Spleen (tissue), 11 donors: ENCODE measurements at regions not wholly inside any gene's neighbourhood (a gene's known extent, or its start where the extent isn't known, plus 50 kb on each side); places are given as distances from the start of the nearest gene placed in this dataset.

Experiments used
- DNase-seq: peaks from one replicate; pipeline ENCODE4 v3.0.0-alpha.2; 2020
- H3K27ac ChIP-seq, 8 donors: fragments of 200-600 bp; sonication (generic) in 7 of 8; 1 replicate in 4 of 8; 2 replicates in 4 of 8; pipeline versions ENCODE4 v1.5.0 to v1.8.0; 2016 to 2021; ENCODE audit warnings: inconsistent platforms in 4 of 8, mild to moderate bottlenecking in 4 of 8, moderate library complexity in 1 of 8
- H3K27me3 ChIP-seq, 7 donors: fragments of 200-600 bp; sonication (generic) in 6 of 7; replicated peaks in 1 of 7; 1 replicate in 4 of 7; 2 replicates in 3 of 7; pipeline versions ENCODE4 v1.5.0 to v1.8.0; 2016 to 2021; ENCODE audit warnings: inconsistent platforms in 3 of 7, mild to moderate bottlenecking in 1 of 7
- H3K36me3 ChIP-seq, 6 donors: fragments of 200-600 bp; sonication (generic) in 5 of 6; 1 replicate in 4 of 6; 2 replicates in 2 of 6; pipeline versions ENCODE4 v1.5.0 to v1.8.0; 2016 to 2021; ENCODE audit warnings: inconsistent platforms in 2 of 6
- H3K4me1 ChIP-seq, 6 donors: fragments of 200-600 bp; sonication (generic) in 5 of 6; 1 replicate in 3 of 6; 2 replicates in 3 of 6; pipeline versions ENCODE4 v1.5.0 to v1.8.0; 2016 to 2021; ENCODE audit warnings: inconsistent platforms in 3 of 6
- H3K4me3 ChIP-seq, 8 donors: fragments of 200-600 bp; sonication (generic) in 7 of 8; 1 replicate in 4 of 8; 2 replicates in 4 of 8; pipeline versions ENCODE4 v1.5.0 to v1.8.0; 2016 to 2021; ENCODE audit warnings: inconsistent platforms in 4 of 8, mild to moderate bottlenecking in 4 of 8, moderate library complexity in 2 of 8
- H3K9me3 ChIP-seq, 8 donors: fragments of 200-600 bp; sonication (generic) in 7 of 8; 1 replicate in 4 of 8; 2 replicates in 4 of 8; pipeline versions ENCODE4 v1.5.0 to v1.8.0; 2016 to 2021; ENCODE audit warnings: inconsistent platforms in 4 of 8
- POLR2A ChIP-seq, 3 donors: fragments of 450-650 bp; IDR thresholded peaks; one replicate each; pipeline ENCODE4 v1.5.1; 2017; ENCODE audit warnings: antibody characterized with exemption in 3 of 3, mild to moderate bottlenecking in 1 of 3
- POLR2AphosphoS5 ChIP-seq, 3 donors: sonication (generic); formaldehyde crosslinking; IDR thresholded peaks; one replicate each; pipeline ENCODE4 v1.5.1; 2017; ENCODE audit warnings: antibody characterized with exemption in 3 of 3
- WGBS, 5 donors: extraction: QIAGEN DNeasy Blood & Tissue Kit in 3 of 5; methylation state at CpG; one replicate each; pipeline versions ENCODE4 v1.1.5 to v1.1.7; 2013 to 2018; 5-methylcytosine and 5-hydroxymethylcytosine counted together
- intact Hi-C: fragments of 100-400 bp; cut with DNase I; formaldehyde crosslinking; loops from one replicate; pipeline ENCODE4 v1.15.0; 2023; ENCODE audit warnings: low total_unique reads
- TF ChIP-seq, protein P1 (sequence below), 11 experiments: fragments of 200-600 bp in 7 of 11; fragments of 450-650 bp in 4 of 11; sonication (generic) in 4 of 11; IDR thresholded peaks in 8 of 11; conservative IDR thresholded peaks in 3 of 11; 1 replicate in 7 of 11; 2 replicates in 4 of 11; pipeline versions ENCODE4 v1.4.0 to v1.8.0; 2016 to 2021; ENCODE audit warnings: antibody characterized with exemption in 11 of 11, inconsistent platforms in 4 of 11, mild to moderate bottlenecking in 1 of 11
- donor health status: healthy with polysubstance abuse.
- donor health status: DM: no; HTN: no; CAD: no; lungs with moderate emphysema.
- donor health status: DM: no; HTN: no; CAD: no.
- donor health status: Bipolar disorder and iron deficiency.
- donor health status: healthy.
- donor health status: DM: no; HTN: no; CAD: no.
- donor health status: DM: yes; HTN: yes; CAD: no.

DNA sequence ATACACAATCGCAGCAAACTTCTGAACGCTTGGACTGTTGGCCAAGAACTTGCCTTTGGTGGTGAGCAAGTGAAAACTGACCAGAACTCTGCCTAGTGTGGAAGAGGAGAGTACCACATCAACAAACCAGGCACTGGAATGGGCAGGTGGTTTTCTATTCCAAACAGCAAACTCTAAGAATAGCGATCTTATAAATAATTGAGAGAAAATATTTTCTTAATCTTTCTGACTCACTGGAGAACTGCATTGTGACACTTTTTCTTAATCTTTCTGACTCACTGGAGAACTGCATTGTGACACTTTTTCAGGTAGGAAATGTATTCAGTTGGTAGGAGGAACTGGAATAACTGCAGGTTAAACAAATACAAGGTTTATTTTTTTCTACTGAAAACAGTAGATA, 57.0 kb upstream of the SORBS2 start:
- 91 to 97% (median 94%) methylated on average over 3 of the region's 3 CpGs for WGBS, 5 donors
- Histone ChIP-seq H3K27ac (no peak overlapping the region), H3K36me3 (no peaks in the 10 kb centered on the region), H3K9me3 (no peaks in the 10 kb centered on the region), H3K27me3 (no peaks in the 10 kb centered on the region), H3K4me3 (no peak overlapping the region), H3K4me1 (peaks cover 0 to 12% (median 2%) of the 10 kb centered on the region in 6 donors)
- intact Hi-C loops, result no loop called here
- DNase-seq, result no peak
- TF ChIP-seq POLR2AphosphoS5 (IDR thresholded peaks at IDR 0.05), result no peak
- TF ChIP-seq, protein P1, sequence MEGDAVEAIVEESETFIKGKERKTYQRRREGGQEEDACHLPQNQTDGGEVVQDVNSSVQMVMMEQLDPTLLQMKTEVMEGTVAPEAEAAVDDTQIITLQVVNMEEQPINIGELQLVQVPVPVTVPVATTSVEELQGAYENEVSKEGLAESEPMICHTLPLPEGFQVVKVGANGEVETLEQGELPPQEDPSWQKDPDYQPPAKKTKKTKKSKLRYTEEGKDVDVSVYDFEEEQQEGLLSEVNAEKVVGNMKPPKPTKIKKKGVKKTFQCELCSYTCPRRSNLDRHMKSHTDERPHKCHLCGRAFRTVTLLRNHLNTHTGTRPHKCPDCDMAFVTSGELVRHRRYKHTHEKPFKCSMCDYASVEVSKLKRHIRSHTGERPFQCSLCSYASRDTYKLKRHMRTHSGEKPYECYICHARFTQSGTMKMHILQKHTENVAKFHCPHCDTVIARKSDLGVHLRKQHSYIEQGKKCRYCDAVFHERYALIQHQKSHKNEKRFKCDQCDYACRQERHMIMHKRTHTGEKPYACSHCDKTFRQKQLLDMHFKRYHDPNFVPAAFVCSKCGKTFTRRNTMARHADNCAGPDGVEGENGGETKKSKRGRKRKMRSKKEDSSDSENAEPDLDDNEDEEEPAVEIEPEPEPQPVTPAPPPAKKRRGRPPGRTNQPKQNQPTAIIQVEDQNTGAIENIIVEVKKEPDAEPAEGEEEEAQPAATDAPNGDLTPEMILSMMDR (IDR thresholded peaks at IDR 0.05 in 8 of 11, conservative IDR thresholded peaks at IDR 0.05 in 3 of 11), result no peak
- TF ChIP-seq POLR2A (IDR thresholded peaks at IDR 0.05), result no peak

DNA sequence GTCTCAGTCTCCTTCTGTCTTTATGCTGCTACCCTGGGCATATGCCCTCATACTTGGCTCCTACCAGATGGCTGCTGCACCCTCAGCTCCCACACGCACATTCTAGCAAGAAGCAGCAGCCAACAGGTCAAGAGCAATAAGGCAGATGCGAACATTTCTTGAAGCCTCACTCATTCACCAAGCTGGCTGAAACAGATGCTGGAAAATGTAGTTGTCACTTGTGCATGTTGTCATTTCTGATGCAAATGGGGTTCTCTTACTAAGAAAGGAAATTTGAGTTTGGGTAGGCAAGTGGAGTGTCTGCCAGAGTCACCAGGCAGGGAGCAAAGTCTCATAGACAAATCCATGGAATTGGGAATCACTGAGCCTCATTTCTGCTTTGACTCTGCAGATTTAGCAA, 57.4 kb upstream of the SORBS2 start:
- H3K4me3 ChIP-seq, result no peak overlapping the region
- intact Hi-C loops, result no loop called here
- WGBS, 5 donors, result 75 to 91% (median 83%) methylated on average over 2 of the region's 2 CpGs
- peaks cover 0 to 12% (median 2%) of the 10 kb centered on the region in 6 donors for H3K4me1 ChIP-seq
- H3K36me3 ChIP-seq, result no peaks in the 10 kb centered on the region
- no peaks in the 10 kb centered on the region for H3K9me3 ChIP-seq
- DNase-seq, result no peak
- TF ChIP-seq, protein P1 (IDR thresholded peaks at IDR 0.05 in 8 of 11, conservative IDR thresholded peaks at IDR 0.05 in 3 of 11), result no peak
- TF ChIP-seq POLR2A (IDR thresholded peaks at IDR 0.05), result no peak
- no peak for TF ChIP-seq POLR2AphosphoS5 (IDR thresholded peaks at IDR 0.05)
- no peaks in the 10 kb centered on the region for H3K27me3 ChIP-seq
- no peak overlapping the region for H3K27ac ChIP-seq

DNA sequence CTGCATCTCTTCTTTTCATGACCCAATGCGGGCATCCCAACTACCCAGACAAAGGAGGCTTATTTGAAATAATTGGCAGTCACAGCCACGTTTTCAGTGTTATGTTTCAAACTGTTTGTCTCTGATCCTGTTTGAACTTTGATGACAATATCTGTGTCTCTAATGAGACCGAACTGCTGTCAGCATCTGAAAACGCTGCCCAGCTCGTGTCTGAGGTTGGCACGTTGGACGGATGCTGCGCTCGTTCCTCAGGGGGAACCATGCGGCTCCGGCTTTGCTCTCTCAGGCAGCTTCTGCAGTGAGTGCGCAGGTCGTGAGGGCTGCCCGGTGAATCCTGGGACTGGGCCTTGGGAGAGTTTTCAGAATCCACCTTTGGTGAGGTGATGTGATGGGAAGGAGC, 58.4 kb upstream of the SORBS2 start:
- intact Hi-C loops, result no loop called here

DNA sequence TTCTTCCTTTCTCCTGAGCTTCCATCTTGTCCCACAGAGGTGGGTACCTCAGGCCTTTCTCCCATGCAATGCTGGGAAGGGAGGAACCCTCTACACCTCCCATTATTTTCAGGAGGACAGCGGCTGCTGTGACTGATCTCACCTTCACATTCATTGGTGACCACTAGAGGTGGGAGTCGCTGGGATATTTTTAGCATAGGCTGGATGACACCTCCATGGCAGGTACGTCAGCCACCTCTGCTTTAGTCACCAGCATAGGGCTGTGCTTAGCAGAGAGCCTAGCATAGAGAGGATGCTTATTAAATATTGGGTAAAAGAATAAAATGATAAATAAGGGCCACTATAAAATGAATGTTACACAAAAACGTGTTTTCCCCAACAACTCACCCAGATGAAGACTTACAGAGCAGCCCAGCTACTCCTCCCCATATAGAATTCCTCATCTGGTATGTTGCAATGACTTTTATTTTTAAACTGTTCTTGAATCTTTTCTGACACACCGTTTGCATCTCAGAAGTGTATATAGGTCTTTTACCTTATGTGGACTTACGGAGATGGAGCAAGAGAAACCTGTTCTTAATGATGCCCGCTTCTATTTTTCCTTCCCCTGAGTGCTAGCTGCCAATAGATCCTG, 60.9 kb upstream of the SORBS2 start:
- Histone ChIP-seq H3K4me1 (peaks cover 0 to 5% (median 0%) of the 10 kb centered on the region in 6 donors), H3K4me3 (no peak overlapping the region), H3K36me3 (no peaks in the 10 kb centered on the region), H3K27me3 (no peaks in the 10 kb centered on the region), H3K27ac (no peak overlapping the region), H3K9me3 (no peaks in the 10 kb centered on the region)
- no peak for TF ChIP-seq POLR2AphosphoS5 (IDR thresholded peaks at IDR 0.05)
- TF ChIP-seq, protein P1 (IDR thresholded peaks at IDR 0.05 in 8 of 11, conservative IDR thresholded peaks at IDR 0.05 in 3 of 11), result no peak
- no peak for TF ChIP-seq POLR2A (IDR thresholded peaks at IDR 0.05)
- WGBS, 5 donors, result 82 to 94% (median 86%) methylated on average over 7 of the region's 7 CpGs
- DNase-seq, result no peak
- intact Hi-C loops, result no loop called here

More for the DNA sequence above, 58.4 kb upstream of the SORBS2 start:
- Histone ChIP-seq H3K9me3 (no peaks in the 10 kb centered on the region), H3K4me3 (no peak overlapping the region), H3K4me1 (peaks cover 0 to 12% (median 4%) of the 10 kb centered on the region in 6 donors), H3K36me3 (no peaks in the 10 kb centered on the region), H3K27me3 (no peaks in the 10 kb centered on the region), H3K27ac (no peak overlapping the region)
- no peak for DNase-seq
- no peak for TF ChIP-seq POLR2A (IDR thresholded peaks at IDR 0.05)
- WGBS, 5 donors, result 86 to 93% (median 88%) methylated on average over 14 of the region's 14 CpGs
